ENCODE measurements at regions not wholly inside any gene's neighbourhood (a gene's known extent, or its start where the extent isn't known, plus 50 kb on each side); places are given as distances from the start of the nearest gene placed in this dataset.
"Not testable (repeated sequence)": the region's sequence is repeated elsewhere in the genome, so short reads cannot be mapped to it uniquely, and the experiment has no call there.

DNA sequence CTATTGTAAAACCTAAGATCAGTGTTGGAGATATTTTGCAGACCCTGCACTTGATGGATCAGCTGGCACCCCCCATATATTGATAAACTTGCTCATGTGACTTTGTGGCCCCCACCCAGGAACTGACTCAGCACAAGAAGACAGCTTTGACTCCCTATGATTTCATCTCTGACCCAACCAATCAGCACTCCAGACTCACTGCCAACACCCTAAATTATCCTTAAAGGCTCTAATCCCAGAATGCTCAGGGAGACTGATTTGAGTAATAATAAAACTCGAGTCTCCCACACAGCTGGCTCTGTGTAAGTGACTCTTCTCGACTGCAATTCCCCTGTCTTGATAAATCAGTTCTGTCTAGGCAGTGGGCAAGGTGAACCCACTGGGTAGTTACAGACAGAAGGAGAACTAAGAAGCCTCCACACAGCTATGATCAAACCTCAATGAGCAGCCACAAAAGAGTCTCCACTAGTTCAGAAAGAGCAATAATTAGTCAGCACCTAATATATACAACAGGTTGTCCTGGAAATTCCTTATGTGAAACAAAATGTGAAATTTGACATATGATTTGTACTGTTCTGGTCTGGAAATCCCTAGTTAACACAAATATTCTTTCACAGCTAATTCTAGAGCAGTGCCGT, 52.2 kb downstream of the ACTL7B start:
- CTCF ChIA-PET = no interaction called here

GRCh38 chr9:108802967-108803366, 52.8 kb downstream of the ACTL7B start:
- ChIA-PET CTCF (no interaction called here), POLR2A (no interaction called here)

More for the DNA sequence above, 52.2 kb downstream of the ACTL7B start:
- POLR2A ChIA-PET = no interaction called here

DNA sequence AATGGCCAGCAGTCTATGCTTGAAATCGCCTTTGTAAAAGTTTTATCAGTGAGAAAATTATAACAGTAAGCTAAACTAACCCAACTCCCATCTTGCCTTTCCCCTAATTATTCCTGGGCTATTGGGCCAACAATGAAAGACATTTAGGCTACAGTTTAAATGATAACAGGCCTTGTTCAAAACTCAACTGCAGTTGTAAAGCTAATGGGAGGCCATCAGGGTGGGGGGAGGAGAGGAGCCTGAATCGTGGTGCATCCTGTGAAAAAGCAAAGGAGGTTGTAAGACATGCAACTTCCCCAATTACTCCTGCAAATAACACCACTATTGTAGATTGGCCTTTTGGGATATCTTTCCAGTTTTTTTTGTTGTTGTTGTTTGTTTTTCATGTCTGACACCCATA, 53.8 kb downstream of the ACTL7B start:
- CTCF ChIA-PET = no interaction called here
- POLR2A ChIA-PET = no interaction called here

- ChIA-PET POLR2A (no interaction called here), CTCF (no interaction called here)
Observed at GRCh38 chr9:108800632-108801099, 55.1 kb downstream of the ACTL7B start.

DNA sequence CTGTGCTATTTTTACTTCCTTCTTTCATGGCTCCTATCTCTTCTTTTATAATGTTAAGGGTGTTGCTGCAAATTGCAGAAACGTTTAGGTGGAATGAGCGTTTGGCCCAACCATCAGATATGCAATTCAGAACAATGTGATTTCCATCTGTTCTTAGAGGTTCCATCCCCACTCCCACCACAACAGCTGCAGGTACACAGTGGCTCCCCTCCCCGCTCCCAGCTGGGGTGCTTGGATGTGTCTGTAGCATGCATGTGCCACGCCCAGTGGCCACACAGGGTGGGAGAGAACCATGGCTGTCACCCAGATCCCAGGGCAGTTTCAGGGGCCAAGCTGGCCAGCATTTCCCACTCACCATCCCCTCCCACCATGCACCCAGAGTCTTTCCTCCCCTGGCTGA, 62.2 kb downstream of the ACTL7B start:
- ChIA-PET POLR2A (no interaction called here), CTCF (no interaction called here)

GRCh38 chr9:108789742-108790141, 66.0 kb downstream of the ACTL7B start:
- ChIA-PET POLR2A (no interaction called here), CTCF (no interaction called here)

DNA sequence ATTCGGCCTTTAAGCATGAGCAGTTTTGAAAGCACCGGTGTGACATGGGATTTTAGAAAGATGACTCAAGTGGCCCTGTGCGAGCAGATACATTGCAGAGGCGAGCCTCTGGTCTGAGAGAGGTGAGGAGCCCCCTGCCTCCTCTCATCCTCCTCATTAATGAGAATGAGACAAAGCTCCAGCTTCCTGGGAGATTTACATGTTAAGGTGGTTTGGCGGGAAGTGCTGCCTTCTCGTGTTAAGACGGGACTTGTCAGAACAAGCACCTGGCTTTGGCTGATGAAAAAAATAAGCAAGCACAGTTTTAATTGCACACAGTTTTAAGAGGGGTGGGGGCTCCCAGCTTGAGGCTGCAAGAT, 68.1 kb downstream of the ACTL7B start:
- ChIA-PET CTCF (no interaction called here), POLR2A (no interaction called here)

DNA sequence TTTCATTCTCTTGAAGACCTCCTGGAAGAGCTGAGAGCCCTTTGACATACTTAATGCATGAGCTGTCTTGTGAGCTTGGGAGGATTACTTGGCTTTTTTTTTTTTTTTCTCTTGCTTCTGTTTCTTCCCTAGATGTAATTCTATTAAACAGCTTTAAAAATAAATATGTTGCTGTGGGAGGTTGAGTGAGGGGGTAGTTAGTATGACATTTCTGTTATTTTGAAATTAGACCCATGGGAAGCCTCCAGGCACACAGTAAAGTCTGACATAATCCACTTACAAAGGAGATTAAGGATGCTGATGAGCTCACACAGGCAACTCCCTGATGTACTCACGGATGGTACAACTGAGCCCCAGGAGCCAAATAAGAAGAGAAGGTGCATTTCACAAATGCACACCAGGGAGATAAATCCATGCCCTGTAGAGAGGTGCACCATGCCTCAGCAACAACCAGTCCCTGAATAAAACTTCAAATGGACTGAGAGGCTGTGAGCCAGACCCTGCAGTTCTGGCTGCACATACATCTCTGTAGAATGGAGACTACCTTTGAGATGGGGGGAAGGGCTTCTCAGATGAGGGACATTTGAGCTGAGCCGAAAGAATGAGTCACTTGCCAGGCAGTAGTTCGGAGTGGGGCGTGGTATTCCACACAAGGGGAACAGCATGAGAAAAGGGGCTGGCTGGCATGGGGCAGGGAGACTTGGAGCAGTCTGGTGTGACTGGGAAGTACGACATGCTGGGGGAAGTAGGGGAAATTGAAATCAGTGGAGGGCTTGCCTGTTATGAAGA, 68.7 kb downstream of the ACTL7B start:
- POLR2A ChIA-PET = no interaction called here
- CTCF ChIA-PET = no interaction called here

- ChIA-PET CTCF (no interaction called here), POLR2A (no interaction called here)
Observed at GRCh38 chr9:108786322-108786721, 69.5 kb downstream of the ACTL7B start.

GRCh38 chr9:108784998-108785397, 70.8 kb downstream of the ACTL7B start:
- ChIA-PET CTCF (no interaction called here), POLR2A (no interaction called here)

DNA sequence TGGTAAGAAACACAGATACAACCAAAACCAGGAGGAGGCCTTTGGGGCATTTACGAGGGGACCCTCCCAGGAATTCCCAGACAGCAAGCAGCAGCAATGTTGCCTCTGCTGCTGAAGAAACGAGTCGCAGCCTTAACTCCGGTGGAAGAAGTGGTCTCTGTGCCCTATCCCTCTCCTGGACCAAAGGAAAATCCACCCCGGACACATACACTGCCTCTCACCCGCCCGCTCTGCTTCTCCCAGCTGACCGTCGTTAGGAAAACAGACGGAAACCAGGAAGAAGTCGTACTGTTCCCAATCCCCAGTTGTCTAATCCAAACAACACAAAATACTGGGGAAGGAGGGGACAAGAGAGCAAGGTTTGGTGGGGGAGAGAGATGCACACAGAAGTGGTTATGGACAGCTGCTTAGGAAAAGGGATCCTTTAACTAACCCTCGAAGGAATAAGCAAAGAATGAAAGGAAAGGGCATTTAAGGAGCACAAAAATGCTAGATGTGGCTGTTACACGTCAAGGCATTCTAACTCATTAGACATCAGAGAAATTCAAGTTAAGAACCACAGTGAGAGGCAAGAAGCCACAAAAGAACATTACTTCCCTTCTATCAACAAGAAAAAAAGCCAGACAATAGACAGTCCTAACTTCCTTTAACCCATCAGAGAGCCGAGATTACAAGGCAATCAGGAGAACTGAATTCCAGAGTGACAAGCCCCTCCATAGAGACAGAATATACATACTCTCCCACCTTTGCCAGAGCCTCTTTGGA, 71.9 kb downstream of the ACTL7B start:
- ChIA-PET CTCF (no interaction called here), POLR2A (no interaction called here)

DNA sequence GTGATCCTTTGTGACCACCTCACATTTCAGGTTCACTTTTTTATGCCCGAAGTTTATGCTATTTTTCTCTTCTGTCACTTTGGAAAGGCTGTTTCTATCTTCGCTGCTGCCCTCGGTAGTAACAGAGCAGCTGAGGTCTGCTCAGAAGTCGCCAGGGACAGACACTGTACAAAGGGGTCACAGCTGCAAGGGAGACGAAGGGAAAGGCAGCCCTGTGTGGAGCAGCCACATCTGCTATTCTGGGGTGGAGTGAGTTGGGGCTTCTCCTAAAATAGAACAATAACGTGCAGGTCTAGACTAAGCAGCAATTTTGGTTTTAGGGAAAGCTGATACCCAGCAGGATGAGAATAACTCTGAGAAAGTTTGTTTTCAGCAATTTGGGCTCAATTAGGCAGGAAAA, 72.5 kb downstream of the ACTL7B start:
- POLR2A ChIA-PET = no interaction called here
- CTCF ChIA-PET = no interaction called here

DNA sequence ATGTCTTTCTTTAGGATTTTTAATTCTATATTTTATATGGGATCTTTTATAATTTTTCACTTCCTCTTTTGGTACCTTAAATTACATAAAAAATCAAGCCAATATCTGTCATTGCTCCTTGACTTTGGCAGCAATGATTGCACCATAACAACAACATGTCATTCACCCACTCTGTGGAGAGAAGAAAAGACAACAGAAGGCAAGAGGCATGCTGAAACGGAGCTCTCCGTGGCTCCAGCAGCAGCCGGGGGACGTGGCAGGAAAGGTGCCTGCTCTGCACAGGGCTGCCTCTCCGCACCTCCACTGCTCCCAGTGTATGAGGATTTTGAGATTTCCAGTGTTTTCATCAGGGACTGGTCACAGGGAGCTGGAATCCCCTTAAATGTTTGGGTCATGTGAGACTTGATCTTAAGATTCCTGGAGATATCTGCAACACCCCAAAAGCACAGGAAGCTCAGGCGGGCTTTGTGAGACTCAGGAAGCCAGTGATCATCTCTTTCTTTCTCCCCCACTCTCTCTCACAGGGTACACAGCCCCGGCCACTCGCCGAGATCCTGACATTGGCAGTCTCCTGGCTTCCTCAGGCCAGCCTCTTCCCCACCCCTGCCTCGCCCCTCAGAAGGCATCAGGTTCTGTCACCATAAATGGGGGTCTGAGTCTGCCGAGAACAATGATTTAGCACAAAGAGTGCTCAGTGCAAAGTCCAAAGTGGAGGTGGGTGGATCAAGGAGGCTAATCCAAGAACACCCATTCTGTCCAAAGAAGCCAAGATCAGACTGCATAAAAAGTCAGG, 74.6 kb downstream of the ACTL7B start:
- POLR2A ChIA-PET = no interaction called here
- CTCF ChIA-PET = interaction anchor here (1.5 kb wide), 1 partner anchor 20 kb away, joined by 3 read pairs; no protein-coding TSS in a partner anchor

DNA sequence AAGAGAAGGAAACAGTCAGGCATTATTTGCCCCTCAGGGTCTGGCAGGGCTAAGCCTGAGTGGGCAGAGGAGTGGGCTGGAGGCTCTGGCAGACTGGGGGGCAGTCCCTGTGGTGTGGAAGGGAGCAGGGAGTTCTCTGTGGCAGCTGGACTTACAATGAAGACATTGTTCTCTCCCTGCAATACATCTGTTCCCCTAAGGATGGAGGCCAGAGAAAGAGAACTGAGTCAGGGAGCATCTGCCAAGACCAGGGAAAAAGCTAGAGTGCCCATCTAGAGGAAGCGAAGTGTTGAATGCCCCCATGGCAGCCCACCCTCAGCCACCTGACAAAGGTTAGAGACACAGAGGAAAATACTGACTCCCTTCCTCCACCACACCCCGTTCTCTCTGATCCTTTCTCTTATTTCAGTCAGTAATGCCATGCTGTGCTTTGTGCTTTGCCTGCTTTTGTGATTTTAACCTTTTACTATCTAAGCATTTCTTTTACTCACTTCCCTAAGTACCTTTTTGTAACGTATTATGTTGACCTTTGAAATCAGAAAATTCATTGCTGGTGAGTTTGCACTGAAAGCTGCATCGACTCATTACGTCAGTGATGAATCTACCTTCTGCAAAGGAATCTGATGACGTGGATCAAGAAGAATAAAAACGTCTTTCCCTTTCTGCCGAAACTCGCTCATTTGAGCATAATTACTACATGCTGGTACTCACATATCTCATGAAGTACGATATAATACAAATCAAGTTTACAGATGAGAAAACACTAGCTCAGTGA, 76.0 kb downstream of the ACTL7B start:
- CTCF ChIA-PET = no interaction called here
- POLR2A ChIA-PET = no interaction called here

DNA sequence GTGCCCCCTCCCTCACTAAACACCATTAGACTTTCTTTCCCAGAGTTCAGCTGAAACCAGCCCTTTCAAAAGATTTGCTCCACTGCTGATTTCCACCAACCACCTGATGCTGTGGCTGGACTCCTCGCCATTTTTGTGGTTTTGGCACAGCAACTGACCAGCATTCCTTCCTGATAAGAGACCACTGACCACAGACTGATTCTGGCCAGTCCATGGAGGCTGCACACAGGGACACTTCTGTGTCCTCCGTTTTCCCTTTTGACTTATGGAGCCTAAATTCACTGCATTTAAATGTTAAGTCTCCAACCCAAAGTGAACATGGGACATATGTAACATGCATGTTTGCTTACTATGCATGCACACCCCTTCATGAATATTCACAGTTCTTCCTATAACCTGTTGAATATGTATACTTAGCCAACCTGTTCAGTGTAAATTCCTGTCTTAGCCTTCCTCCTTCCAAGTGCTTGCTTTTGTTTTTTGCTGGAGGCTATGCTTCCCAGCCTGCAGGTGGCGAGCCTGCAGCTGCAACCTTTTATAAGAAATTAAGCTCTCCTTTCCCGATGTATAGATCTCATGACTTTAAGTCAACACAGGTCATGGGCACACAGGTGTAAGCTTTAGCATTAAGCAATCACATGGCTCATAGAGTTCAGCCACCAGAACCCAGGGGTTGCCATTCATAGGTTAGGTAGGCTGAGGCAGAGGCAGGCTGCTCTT, 78.7 kb downstream of the ACTL7B start:
- ChIA-PET CTCF (no interaction called here), POLR2A (no interaction called here)

DNA sequence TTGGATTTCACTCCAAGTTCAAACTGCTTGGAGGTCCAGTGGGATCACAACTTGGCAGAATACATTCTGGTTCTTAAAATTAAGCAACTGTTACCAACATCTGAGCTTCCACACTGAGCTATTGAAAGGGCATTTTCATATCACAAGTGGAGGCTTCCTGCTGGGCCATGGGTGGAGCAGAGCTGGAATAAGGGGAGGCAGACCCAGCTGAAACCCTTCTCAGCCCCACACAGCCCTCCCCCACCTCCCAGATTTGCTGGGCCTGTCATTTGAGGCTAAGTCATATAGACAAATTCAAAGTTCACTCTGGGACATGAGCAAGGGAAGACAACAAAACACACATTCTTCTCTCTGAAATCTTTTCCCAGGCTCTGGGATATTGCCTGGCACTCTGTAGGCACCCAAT, 79.9 kb downstream of the ACTL7B start:
- POLR2A ChIA-PET = no interaction called here
- CTCF ChIA-PET = interaction anchor here (0.6 kb wide), 1 partner anchor 1350 kb away, joined by 3 read pairs; no protein-coding TSS in a partner anchor

- CTCF ChIA-PET, POLR2A ChIA-PET: not testable (repeated sequence)
Observed at GRCh38 chr9:108774088-108774487, 81.7 kb downstream of the ACTL7B start.

DNA sequence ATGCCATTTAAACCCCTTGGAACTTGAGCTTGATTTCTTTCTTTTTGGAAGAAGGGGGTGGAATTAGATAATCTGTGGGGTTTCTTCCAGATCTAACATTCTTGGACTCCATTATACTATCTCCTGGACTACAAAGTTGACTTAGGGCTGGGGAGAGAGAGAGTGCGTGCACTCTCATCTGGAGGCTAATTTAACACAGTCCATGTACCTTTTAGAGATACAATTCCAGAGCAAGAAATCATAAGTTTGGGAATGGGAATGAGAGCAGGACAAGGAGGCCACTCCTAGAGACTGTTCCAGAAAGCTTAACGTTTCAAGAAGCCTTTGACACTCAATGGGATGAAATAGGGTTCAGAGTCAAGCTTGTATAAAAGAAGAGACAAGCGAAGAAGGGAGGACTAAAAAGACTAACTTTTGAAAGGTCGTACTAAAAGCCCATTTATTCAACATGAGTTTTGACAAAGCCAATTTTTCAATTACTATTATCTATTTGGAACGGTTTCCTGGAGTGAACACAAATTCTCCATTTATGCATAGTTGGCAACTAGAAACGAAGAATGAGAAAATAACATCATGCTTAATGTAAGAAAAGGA, 83.4 kb downstream of the ACTL7B start:
- ChIA-PET CTCF (no interaction called here), POLR2A (no interaction called here)

DNA sequence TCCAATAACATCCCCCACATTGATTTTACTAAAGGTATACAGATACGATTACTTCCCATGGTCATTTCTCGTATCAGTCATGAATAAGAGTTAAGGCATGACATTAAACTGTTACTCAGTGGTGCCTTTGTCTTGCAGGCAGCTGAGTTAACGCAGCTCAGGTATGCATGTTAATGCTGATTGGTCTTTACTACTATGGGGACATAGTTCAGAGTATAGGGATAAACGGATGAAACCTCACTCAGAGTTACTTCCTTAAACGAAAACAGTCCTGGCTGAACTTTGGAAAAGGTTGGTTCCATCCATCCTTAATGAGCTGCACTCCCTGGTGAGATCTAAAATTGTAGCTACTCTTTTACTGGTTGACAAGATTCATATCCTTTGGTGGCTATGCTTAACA, 87.0 kb downstream of the ACTL7B start:
- POLR2A ChIA-PET = no interaction called here
- CTCF ChIA-PET = no interaction called here

Data from activated CD8-positive, alpha-beta memory T cell treated with anti-CD3 and anti-CD28 coated beads for 36 hours (primary cell).